ENCODE measurements at regions not wholly inside any gene's neighbourhood (a gene's known extent, or its start where the extent isn't known, plus 50 kb on each side); places are given as distances from the start of the nearest gene placed in this dataset.
A peak's percentile ranks its signal among the peaks of the same experiment; 100 is the strongest.

- peak; percentile 31 for DNase-seq (ENCODE audit: low read depth)
Observed at GRCh38 chr9:3049636-3050035, 205.7 kb upstream of the PUM3 start.

GRCh38 chr9:3047912-3048311 is 204.0 kb upstream of the PUM3 start:
- DNase-seq (ENCODE audit: low read depth): no peak

- DNase-seq (ENCODE audit: low read depth): peak; percentile 7
Observed at GRCh38 chr9:3045153-3045552, 201.3 kb upstream of the PUM3 start.

GRCh38 chr9:3043369-3043768 is 199.5 kb upstream of the PUM3 start:
- peak; percentile 74 for DNase-seq (ENCODE audit: low read depth)

GRCh38 chr9:3040761-3041160 is 196.9 kb upstream of the PUM3 start:
- DNase-seq (ENCODE audit: low read depth): no peak

GRCh38 chr9:3036333-3036700 is 192.4 kb upstream of the PUM3 start:
- DNase-seq (ENCODE audit: low read depth): no peak

- DNase-seq (ENCODE audit: low read depth): no peak
Observed at GRCh38 chr9:3035579-3036332, 191.9 kb upstream of the PUM3 start.

GRCh38 chr9:3032898-3033297 is 189.0 kb upstream of the PUM3 start:
- no peak for DNase-seq (ENCODE audit: low read depth)

GRCh38 chr9:3028535-3028934 is 184.6 kb upstream of the PUM3 start:
- peak; percentile 17 for DNase-seq (ENCODE audit: low read depth)

- no peak for DNase-seq (ENCODE audit: low read depth)
Observed at GRCh38 chr9:3027210-3027609, 183.3 kb upstream of the PUM3 start.

GRCh38 chr9:3023449-3023848 is 179.6 kb upstream of the PUM3 start:
- peak; percentile 28 for DNase-seq (ENCODE audit: low read depth)

GRCh38 chr9:3018691-3019230 is 174.9 kb upstream of the PUM3 start:
- DNase-seq (ENCODE audit: low read depth): no peak

GRCh38 chr9:3018071-3018470 is 174.2 kb upstream of the PUM3 start:
- DNase-seq (ENCODE audit: low read depth): no peak

GRCh38 chr9:3014178-3014577 is 170.3 kb upstream of the PUM3 start:
- DNase-seq (ENCODE audit: low read depth): no peak

- DNase-seq (ENCODE audit: low read depth): no peak
Observed at GRCh38 chr9:3012842-3013241, 168.9 kb upstream of the PUM3 start.

GRCh38 chr9:3012245-3012644 is 168.3 kb upstream of the PUM3 start:
- DNase-seq (ENCODE audit: low read depth): no peak

GRCh38 chr9:3008091-3008490 is 164.2 kb upstream of the PUM3 start:
- peak; percentile 8 for DNase-seq (ENCODE audit: low read depth)

GRCh38 chr9:3007326-3007725 is 163.4 kb upstream of the PUM3 start:
- DNase-seq (ENCODE audit: low read depth): no peak

- DNase-seq (ENCODE audit: low read depth): no peak
Observed at GRCh38 chr9:3006851-3007250, 163.0 kb upstream of the PUM3 start.

- no peak for DNase-seq (ENCODE audit: low read depth)
Observed at GRCh38 chr9:3004572-3004971, 160.7 kb upstream of the PUM3 start.

- no peak for DNase-seq (ENCODE audit: low read depth)
Observed at GRCh38 chr9:3001311-3001710, 157.4 kb upstream of the PUM3 start.

GRCh38 chr9:2992427-2992826 is 148.5 kb upstream of the PUM3 start:
- no peak for DNase-seq (ENCODE audit: low read depth)

GRCh38 chr9:2991292-2991691 is 147.4 kb upstream of the PUM3 start:
- DNase-seq (ENCODE audit: low read depth): peak; percentile 5

- no peak for DNase-seq (ENCODE audit: low read depth)
Observed at GRCh38 chr9:2987679-2988078, 143.8 kb upstream of the PUM3 start.

Data from iris pigment epithelial cell (primary cell).